Erythroblast (primary cell): ENCODE measurements at regions not wholly inside any gene's neighbourhood (a gene's known extent, or its start where the extent isn't known, plus 50 kb on each side); places are given as distances from the start of the nearest gene placed in this dataset.

Experiments
- GATA1 ChIP-seq: IDR thresholded peaks from 2 replicates; pipeline ENCODE4 v1.6.1; 2011; ENCODE audit warnings: low read depth, mild to moderate bottlenecking, control low read depth, low read length, moderate library complexity
- POLR2A ChIP-seq: IDR thresholded peaks from 2 replicates; pipeline ENCODE4 v1.6.1; 2011; ENCODE audit warnings: mild to moderate bottlenecking, low read length

DNA sequence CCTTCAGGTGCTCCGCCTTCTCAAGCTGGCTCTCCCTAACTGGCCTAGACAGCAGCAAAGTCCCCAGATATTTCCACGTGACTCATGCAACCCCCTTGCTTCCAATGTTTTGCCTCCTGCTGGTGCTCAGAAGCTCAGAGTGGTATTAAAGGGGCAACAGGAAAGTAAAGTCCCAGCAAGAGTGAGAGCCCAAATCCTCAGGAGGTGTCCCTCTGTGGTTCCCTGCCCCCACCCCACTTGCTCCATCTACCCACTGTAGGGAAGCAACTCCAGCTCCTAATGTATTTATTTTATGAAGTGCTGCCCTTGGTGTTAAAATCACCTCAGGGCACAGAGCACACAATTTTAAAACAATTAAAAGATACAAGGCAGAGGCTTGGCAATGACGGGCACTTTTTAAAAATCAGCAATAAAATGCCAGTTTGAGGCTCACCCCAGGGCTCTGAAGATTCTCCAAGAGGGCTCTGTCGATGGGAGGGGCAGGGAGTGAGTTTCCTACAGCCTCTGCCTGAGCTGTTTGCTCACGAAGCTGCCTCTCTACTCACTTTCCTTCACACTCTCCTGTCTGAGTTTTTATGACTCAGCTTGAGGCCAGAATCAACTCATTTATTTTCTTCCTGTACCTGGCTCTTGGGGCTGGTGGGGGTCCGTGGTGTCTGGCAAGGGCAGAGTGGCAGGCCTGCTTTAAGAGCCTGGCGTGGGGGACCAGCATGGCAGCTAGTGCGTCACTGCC, 81.9 kb upstream of the MAX start:
- TF ChIP-seq POLR2A (no peak), GATA1 (no peak)
